HCT116 (cell line): ENCODE measurements at regions not wholly inside any gene's neighbourhood (a gene's known extent, or its start where the extent isn't known, plus 50 kb on each side); places are given as distances from the start of the nearest gene placed in this dataset.

Source experiments
- CEBPB ChIP-seq: IDR thresholded peaks from 2 replicates; pipeline ENCODE4 v1.6.1; 2012; ENCODE audit warnings: low read depth
- CTCF ChIP-seq, 3 experiments: fragments of 200-600 bp in 1 of 3; sonication (generic) in 1 of 3; IDR thresholded peaks in 2 of 3; conservative IDR thresholded peaks in 1 of 3; 2 replicates each; pipeline ENCODE4 v1.5.1; 2012 to 2017; ENCODE audit warnings: low read depth in 2 of 3, low read length in 2 of 3, antibody characterized with exemption in 1 of 3, borderline replicate concordance in 1 of 3, control low read depth in 1 of 3, mild to moderate bottlenecking in 1 of 3, mixed read lengths in 1 of 3, mixed run types in 1 of 3, moderate library complexity in 1 of 3; ENCODE audit not compliant: insufficient read depth in 1 of 3
- EZH2 ChIP-seq: fragments of 200-600 bp; sonication (generic); IDR thresholded peaks from 2 replicates; pipeline ENCODE4 v1.6.1; 2017; ENCODE audit warnings: antibody characterized with exemption, mixed run types
- EZH2phosphoT487 ChIP-seq: fragments of 200-600 bp; IDR thresholded peaks from 2 replicates; pipeline ENCODE4 v1.6.1; 2018; ENCODE audit warnings: antibody characterized with exemption, borderline replicate concordance
- JUND ChIP-seq: IDR thresholded peaks from 2 replicates; pipeline ENCODE4 v1.6.1; 2012
- MAX ChIP-seq: IDR thresholded peaks from 2 replicates; pipeline ENCODE4 v1.6.1; 2012
- POLR2A ChIP-seq: IDR thresholded peaks from 2 replicates; pipeline ENCODE4 v1.7.0; 2011; ENCODE audit warnings: borderline replicate concordance; ENCODE audit not compliant: insufficient read depth, insufficient read length; ENCODE audit errors: extremely low read depth
- POLR2AphosphoS5 ChIP-seq: IDR thresholded peaks from 2 replicates; pipeline ENCODE4 v1.6.1; 2011; ENCODE audit warnings: mild to moderate bottlenecking, low read depth, low read length, moderate library complexity
- SIN3A ChIP-seq: IDR thresholded peaks from 2 replicates; pipeline ENCODE4 v1.6.1; 2012; ENCODE audit warnings: low read depth

- TF ChIP-seq SIN3A, result no peak
- no peak for TF ChIP-seq POLR2AphosphoS5
- TF ChIP-seq POLR2A, result no peak
- TF ChIP-seq MAX, result no peak
- TF ChIP-seq CTCF (IDR thresholded peaks at IDR 0.05 in 2 of 3, conservative IDR thresholded peaks at IDR 0.05 in 1 of 3; ENCODE audit: borderline replicate concordance in 1 of 3, insufficient read depth in 1 of 3, low read depth in 2 of 3, low read length in 2 of 3), result no peak
- TF ChIP-seq EZH2, result no peak
- no peak for TF ChIP-seq CEBPB
- TF ChIP-seq JUND, result no peak
- no peak for TF ChIP-seq EZH2phosphoT487
Measured at GRCh38 chr16:29256501-29256981, 150.0 kb downstream of the NPIPB11 start.
